Transverse colon (tissue), 4 donors: ENCODE measurements at regions not wholly inside any gene's neighbourhood (a gene's known extent, or its start where the extent isn't known, plus 50 kb on each side); places are given as distances from the start of the nearest gene placed in this dataset.

ENCODE experiments used
- DNase-seq: peaks from one replicate; pipeline ENCODE4 v3.0.0-alpha.2; 2019
- H3K27ac ChIP-seq, 4 donors: fragments of 200-600 bp; sonication (generic); 2 replicates each; pipeline ENCODE4 v1.5.1; 2016 to 2018; ENCODE audit warnings: inconsistent platforms in 4 of 4
- H3K27me3 ChIP-seq: fragments of 200-600 bp; sonication (generic); 2 replicates; pipeline ENCODE4 v1.5.1; 2017; ENCODE audit warnings: inconsistent platforms
- H3K36me3 ChIP-seq, 4 donors: fragments of 200-600 bp; sonication (generic); 2 replicates each; pipeline ENCODE4 v1.5.1; 2017 to 2019; ENCODE audit warnings: inconsistent platforms in 4 of 4
- H3K4me1 ChIP-seq, 4 donors: fragments of 200-600 bp; sonication (generic); 2 replicates each; pipeline ENCODE4 v1.5.1; 2017 to 2020; ENCODE audit warnings: inconsistent platforms in 4 of 4
- H3K4me3 ChIP-seq, 4 donors: fragments of 200-600 bp; sonication (generic); 1 replicate in 1 of 4; 2 replicates in 3 of 4; pipeline versions ENCODE4 v1.5.1 to v1.6.1; 2017 to 2019; ENCODE audit warnings: inconsistent platforms in 4 of 4
- H3K9me3 ChIP-seq, 2 donors: fragments of 200-600 bp; sonication (generic); 2 replicates each; pipeline ENCODE4 v1.5.1; 2017 to 2019; ENCODE audit warnings: inconsistent platforms in 2 of 2
- CTCF ChIP-seq, 5 experiments: fragments of 200-600 bp in 3 of 5; fragments of 450-650 bp in 2 of 5; sonication (generic) in 3 of 5; IDR thresholded peaks; 1 replicate in 2 of 5; 2 replicates in 3 of 5; pipeline ENCODE4 v1.5.1; 2016 to 2017; ENCODE audit warnings: antibody characterized with exemption in 5 of 5, inconsistent platforms in 3 of 5, mild to moderate bottlenecking in 2 of 5, moderate library complexity in 1 of 5
- EP300 ChIP-seq: sonication (generic); formaldehyde crosslinking; IDR thresholded peaks from one replicate; pipeline ENCODE4 v1.6.1; 2017; ENCODE audit warnings: antibody characterized with exemption, low read depth
- POLR2A ChIP-seq: fragments of 450-650 bp; IDR thresholded peaks from one replicate; pipeline ENCODE4 v1.6.1; 2016; ENCODE audit warnings: antibody characterized with exemption, mild to moderate bottlenecking, moderate library complexity
- POLR2AphosphoS5 ChIP-seq, 3 donors: sonication (generic); formaldehyde crosslinking; IDR thresholded peaks; one replicate each; pipeline ENCODE4 v1.6.1; 2016; ENCODE audit warnings: antibody characterized with exemption in 3 of 3
- WGBS, 2 donors: methylation state at CpG; one replicate each; pipeline ENCODE4 v1.1.5; 2018; ENCODE audit warnings: low coverage in 1 of 2; 5-methylcytosine and 5-hydroxymethylcytosine counted together
- in situ Hi-C, 4 donors: fragments of 200-750 bp; cut with MboI; loops; one replicate each; pipeline versions ENCODE4 v1.15.0 to v1.15.1; 2017; ENCODE audit warnings: low sequenced_read_pairs in 3 of 4, low pct_ligation_motif_present in 1 of 4, low pct_unique_long_range_greater_than_20kb in 1 of 4
- intact Hi-C: fragments of 100-400 bp; cut with DNase I; formaldehyde crosslinking; loops from one replicate; pipeline ENCODE4 v1.15.1; 2023; ENCODE audit warnings: low total_unique reads

GRCh38 chr11:28420099-28420498, 311.9 kb downstream of the METTL15 start:
- Histone ChIP-seq H3K4me1 (no peaks in the 10 kb centered on the region), H3K27ac (no peak overlapping the region), H3K27me3 (no peaks in the 10 kb centered on the region), H3K4me3 (no peak overlapping the region), H3K9me3 (no peaks in the 10 kb centered on the region), H3K36me3 (no peaks in the 10 kb centered on the region)
- intact Hi-C loops, result no loop called here
- in situ Hi-C loops, result no loop called here
- DNase-seq, result no peak
- TF ChIP-seq EP300, result no peak
- TF ChIP-seq CTCF (IDR thresholded peaks at IDR 0.05), result no peak
- TF ChIP-seq POLR2A, result no peak
- no peak for TF ChIP-seq POLR2AphosphoS5 (IDR thresholded peaks at IDR 0.05)
- 92 to 100% methylated on average over 1 of the region's 1 CpG for WGBS, 2 donors

DNA sequence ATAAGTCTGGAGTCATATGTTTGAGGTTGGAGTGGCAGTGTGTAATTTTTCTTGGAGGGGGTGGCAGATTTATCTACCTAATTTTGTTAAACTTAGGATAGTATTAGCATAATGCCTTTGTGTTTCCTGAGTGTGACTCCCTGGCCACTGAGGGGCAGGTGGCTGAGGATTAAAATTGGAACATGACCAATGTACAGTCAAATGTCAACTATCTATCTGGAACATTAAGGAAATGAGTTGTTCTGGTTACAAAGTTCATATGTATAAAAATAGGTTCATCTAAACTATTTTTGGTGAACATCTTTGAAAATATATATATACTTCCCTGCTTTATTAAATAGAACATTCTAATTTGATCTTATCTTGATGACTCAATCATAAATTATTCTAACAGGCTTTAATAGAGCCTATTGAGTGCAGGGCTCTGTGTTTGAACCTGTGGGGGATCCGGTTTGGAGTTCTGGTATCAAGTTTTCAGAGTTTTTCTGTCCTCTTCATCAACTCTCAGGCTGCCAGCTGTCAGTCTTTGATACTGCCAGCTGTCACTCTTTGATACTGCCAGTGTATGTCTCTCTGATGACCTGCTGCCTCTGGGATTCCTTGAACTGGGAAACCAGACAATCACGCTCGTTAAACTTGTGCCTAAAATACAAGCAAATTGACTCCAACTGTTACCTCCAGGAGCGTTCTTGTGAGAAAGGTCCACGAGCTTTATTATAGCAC, 309.6 kb downstream of the METTL15 start:
- intact Hi-C loops, result no loop called here

GRCh38 chr11:28412029-28412428, 303.8 kb downstream of the METTL15 start:
- intact Hi-C loops (no loop called here), in situ Hi-C loops (no loop called here)
- TF ChIP-seq CTCF (IDR thresholded peaks at IDR 0.05), result no peak
- TF ChIP-seq POLR2A, result no peak
- no peak for TF ChIP-seq POLR2AphosphoS5 (IDR thresholded peaks at IDR 0.05)
- no peak for TF ChIP-seq EP300

More for the DNA sequence above, 309.6 kb downstream of the METTL15 start:
- Histone ChIP-seq H3K4me1 (no peaks in the 10 kb centered on the region), H3K27ac (no peak overlapping the region), H3K9me3 (no peaks in the 10 kb centered on the region), H3K36me3 (no peaks in the 10 kb centered on the region), H3K27me3 (no peaks in the 10 kb centered on the region), H3K4me3 (no peak overlapping the region)
- WGBS, 2 donors, result 72 to 80% methylated on average over 4 to 5 of the region's 5 CpGs
- no peak for DNase-seq
- in situ Hi-C loops, result no loop called here
- TF ChIP-seq POLR2A (no peak), CTCF (IDR thresholded peaks at IDR 0.05) (no peak), POLR2AphosphoS5 (IDR thresholded peaks at IDR 0.05) (no peak), EP300 (no peak)

DNA sequence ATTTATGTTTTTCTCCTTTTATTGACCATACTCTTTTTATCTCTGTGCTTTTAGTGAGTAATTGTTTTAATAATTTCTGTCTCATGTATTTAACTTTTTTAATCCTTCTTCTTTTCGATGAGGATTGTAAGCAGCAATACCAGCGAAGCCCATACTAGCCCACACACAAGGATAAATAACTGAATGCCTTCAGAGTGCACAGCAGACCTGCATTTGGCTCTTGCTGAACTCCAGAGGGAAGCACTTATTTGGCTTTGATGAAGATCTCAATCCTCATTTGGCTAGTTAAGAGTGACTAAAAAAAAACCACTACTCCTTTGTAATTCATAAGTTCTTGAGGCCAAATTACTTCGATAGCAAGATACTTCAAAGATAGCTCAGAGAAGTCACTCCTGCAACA, 293.3 kb downstream of the METTL15 start:
- Histone ChIP-seq H3K4me1 (no peaks in the 10 kb centered on the region), H3K27me3 (no peaks in the 10 kb centered on the region), H3K27ac (no peak overlapping the region), H3K36me3 (no peaks in the 10 kb centered on the region), H3K4me3 (no peak overlapping the region), H3K9me3 (no peaks in the 10 kb centered on the region)
- DNase-seq, result no peak
- intact Hi-C loops, result no loop called here
- in situ Hi-C loops, result no loop called here
- TF ChIP-seq EP300, result no peak
- TF ChIP-seq CTCF (IDR thresholded peaks at IDR 0.05), result no peak
- TF ChIP-seq POLR2A, result no peak
- TF ChIP-seq POLR2AphosphoS5 (IDR thresholded peaks at IDR 0.05), result no peak
- 82 to 89% methylated on average over 3 of the region's 3 CpGs for WGBS, 2 donors

More at GRCh38 chr11:28412029-28412428, 303.8 kb downstream of the METTL15 start:
- Histone ChIP-seq H3K27ac (no peak overlapping the region), H3K36me3 (no peaks in the 10 kb centered on the region), H3K4me3 (no peak overlapping the region), H3K9me3 (no peaks in the 10 kb centered on the region), H3K4me1 (no peaks in the 10 kb centered on the region), H3K27me3 (no peaks in the 10 kb centered on the region)
- no peak for DNase-seq
